HG03045 (cell line): ENCODE measurements at regions not wholly inside any gene's neighbourhood (a gene's known extent, or its start where the extent isn't known, plus 50 kb on each side); places are given as distances from the start of the nearest gene placed in this dataset.

Source experiments
- ATAC-seq: cut with Tn5 transposase; IDR thresholded peaks from one replicate; pipeline ENCODE4 v1.9.1; 2021; ENCODE audit warnings: mild to moderate bottlenecking, moderate library complexity; ENCODE audit not compliant: unreplicated experiment

- no peak for ATAC-seq
Measured at GRCh38 chr10:131698232-131698631, 202.6 kb upstream of the PPP2R2D start.

GRCh38 chr10:131698986-131699385, 201.8 kb upstream of the PPP2R2D start:
- ATAC-seq, result no peak

DNA sequence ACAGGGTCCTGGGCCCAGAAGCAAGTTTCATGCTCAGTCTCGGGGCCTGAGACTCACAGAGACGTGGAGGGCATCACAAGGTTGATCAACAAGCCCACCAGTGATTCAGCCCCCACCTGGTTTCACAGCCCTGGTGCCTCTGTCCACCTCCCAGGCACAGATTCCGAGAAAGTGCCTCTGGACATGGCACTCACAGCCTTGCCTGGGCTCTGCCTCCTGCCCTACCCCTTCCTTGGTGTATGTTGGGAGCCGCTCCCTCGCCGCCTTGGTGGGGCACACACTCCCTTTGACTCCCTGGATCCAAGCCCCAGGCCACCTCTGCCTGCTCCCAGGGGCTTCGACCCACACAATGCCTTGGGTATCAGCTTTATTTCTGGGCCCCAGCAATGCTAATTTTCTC, 200.8 kb upstream of the PPP2R2D start:
- ATAC-seq, result no peak

GRCh38 chr10:131700506-131700905, 200.3 kb upstream of the PPP2R2D start:
- ATAC-seq, result no peak

DNA sequence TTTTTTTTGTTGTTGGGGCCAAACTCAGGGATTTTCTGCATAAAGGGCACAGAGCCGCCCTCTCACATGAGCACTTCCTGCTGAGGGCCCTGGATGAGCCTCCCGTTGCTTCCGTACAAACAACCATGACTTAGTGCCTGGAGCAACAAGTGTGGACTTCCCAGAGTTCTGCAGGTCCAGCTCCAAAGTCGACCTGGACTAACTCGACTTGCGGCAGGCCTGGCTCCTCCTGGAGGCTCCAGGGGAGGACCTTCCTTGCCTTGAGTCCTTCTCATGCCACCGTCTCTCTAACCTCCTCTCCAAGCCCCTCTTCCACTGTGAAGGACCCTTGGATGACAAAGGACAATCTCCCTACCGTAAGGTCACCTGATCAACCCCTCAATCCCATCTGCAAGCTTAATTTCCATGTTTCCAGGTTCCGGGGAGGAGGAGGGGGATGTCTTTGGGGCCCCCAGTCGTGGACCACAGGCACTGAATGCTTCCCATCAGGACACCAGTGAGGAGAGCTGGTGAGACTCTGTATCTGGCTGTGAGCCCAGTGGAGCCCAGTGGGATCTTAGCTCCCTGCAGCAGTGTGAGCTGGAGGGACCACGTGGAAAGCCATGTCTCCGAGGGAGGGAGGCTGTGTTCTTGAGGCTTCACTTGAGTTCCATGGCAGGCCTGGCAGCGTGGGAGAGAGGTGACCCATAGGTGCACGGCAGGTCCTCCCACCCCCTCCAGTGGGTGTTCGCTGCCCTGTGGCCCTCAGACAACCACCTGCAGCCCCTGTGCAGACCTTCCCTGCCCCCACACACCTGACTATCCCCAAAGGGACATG, 199.5 kb upstream of the PPP2R2D start:
- no peak for ATAC-seq

- no peak for ATAC-seq
Measured at GRCh38 chr10:131702531-131703356, 198.1 kb upstream of the PPP2R2D start.

GRCh38 chr10:131703541-131703940, 197.3 kb upstream of the PPP2R2D start:
- ATAC-seq, result no peak

DNA sequence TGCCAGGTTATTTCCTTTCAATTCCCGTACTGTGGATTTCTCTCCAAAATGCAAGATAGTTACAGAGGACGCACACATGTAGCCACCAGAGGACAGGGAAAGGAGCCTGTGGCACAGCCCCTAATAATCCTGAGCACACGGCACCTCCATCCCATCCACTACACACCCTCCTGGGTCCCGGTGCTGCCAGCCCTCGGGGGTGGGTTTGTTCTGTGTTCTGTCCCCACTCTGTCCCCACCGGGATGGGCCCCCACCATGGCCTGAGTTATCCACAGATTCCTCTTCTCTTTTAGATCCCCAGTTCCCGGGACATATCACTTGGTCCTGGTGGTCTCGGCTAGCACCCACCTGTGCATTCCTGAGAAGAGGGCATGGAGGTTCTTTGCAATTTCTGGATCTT, 196.9 kb upstream of the PPP2R2D start:
- ATAC-seq, result no peak

DNA sequence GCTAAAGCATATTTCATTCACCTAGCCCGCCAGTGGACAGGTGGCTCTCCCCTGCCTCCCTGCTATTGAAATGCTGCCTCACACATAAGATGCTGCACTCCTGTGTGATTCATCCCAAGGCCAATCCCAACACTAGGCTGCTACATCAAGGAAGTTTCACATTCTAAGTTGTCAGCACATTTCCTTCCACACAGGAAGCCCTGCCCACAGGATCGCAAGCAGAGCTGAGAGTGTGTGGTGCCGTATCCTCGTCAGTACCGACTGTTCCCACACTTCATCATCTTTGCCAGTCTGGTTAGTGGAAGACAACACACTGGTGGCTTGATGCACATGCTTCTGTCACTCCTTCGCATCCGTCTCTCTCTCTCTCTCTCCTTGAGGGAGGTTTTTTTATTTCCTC, 194.3 kb upstream of the PPP2R2D start:
- ATAC-seq, result no peak

- no peak for ATAC-seq
Measured at GRCh38 chr10:131706952-131707351, 193.9 kb upstream of the PPP2R2D start.

- no peak for ATAC-seq
Measured at GRCh38 chr10:131708225-131708880, 192.5 kb upstream of the PPP2R2D start.

DNA sequence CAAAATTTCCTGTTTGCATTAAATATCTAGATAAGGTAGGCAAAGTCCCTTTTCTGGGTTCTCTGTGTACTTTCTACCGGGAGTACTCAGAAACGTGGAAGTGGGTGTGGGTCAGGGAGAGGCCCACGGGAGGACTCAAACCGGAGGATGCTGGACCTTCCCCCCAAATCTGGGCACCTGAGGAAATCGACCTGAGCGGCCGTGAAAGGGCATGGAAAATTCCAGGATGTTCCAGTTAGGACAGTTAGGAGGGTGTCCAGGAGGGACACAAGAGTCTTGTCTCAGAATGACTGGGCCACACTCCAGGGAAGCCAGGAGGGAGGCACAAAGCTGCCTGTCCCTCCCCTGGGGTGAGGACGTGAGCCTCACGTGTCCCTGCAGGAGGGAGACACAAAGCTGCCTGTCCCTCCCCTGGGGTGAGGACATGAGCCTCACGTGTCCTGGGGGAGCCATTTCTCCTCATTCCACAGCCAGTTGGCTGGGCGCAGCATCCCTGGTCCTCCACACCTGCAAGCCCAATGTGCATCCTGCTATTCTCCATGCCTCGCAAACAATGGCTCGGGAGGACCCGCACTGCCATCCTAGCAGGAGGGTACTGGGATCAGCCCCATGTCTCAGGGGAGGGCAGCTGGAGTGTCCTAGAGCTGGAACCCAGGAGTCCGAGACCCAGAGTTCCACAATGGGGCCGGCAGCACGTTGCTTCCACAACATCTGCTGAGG, 190.5 kb upstream of the PPP2R2D start:
- ATAC-seq, result no peak

GRCh38 chr10:131722121-131722520, 178.7 kb upstream of the PPP2R2D start:
- no peak for ATAC-seq

DNA sequence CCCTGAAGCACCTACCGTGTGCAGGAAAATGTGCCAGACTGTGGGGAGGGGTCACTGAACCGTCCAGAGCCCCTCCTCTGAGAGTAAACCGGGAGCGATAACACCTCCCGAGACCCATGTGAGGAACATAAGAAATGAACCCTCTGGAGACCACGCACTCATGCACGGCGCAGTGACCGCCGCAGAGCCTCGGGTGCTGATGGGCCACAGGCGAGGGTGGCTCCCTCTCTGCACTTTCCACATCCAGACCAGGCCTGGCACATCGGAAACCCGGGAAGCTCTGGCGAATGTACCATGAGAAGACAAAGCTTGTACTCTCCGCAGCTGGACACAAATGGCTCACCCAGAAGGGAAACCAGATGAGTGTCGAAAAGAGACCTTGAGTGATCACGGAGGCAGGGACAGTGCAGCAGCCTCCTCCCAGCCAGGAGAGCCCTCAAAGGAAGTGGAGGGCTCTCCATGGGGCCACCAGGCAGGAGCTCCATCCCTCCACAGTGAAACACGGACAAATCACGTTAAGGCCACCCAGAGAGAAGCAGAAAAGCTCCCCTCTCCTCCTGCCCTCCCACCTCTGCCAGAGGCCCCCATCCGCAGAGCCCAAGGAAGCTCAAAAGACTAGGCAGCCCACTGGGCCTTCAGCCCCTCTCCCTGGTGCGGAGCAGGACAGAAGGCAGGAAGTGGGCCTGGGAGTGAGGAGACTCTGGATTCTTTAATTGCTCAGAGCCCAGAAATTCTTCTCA, 178.1 kb upstream of the PPP2R2D start:
- no peak for ATAC-seq

- no peak for ATAC-seq
Measured at GRCh38 chr10:131723297-131724168, 177.3 kb upstream of the PPP2R2D start.

- no peak for ATAC-seq
Measured at GRCh38 chr10:131724169-131724545, 176.7 kb upstream of the PPP2R2D start.

GRCh38 chr10:131724891-131725580, 175.8 kb upstream of the PPP2R2D start:
- no peak for ATAC-seq

GRCh38 chr10:131725581-131726069, 175.2 kb upstream of the PPP2R2D start:
- ATAC-seq, result no peak
